ENCODE measurements at regions not wholly inside any gene's neighbourhood (a gene's known extent, or its start where the extent isn't known, plus 50 kb on each side); places are given as distances from the start of the nearest gene placed in this dataset.

DNA sequence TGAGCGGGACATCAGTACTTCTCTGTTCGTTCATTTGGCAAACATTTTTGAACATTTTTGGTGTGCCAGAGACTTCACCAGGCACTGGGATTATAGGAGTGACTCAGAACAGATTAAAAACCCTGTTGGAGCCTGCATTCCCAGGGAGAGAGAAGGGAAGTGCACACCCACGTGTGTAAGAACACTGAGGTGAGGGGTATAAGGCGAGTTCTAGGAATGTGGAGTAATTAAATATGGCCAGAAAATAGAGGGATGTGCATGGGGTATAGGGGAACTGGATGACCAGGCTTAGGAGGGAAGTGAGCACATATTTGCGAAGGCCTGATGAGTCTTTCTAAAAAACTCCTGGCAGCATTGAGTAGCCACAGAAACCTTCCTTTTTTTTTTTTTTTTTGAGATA is 401.2 kb upstream of the C2CD4B start:
- peaks cover 14% of the 10 kb centered on the region for H3K4me1 Mint-ChIP-seq (ENCODE audit: low read depth)
- H3K9me3 Mint-ChIP-seq (ENCODE audit: low read depth) = no peaks in the 10 kb centered on the region
- no peak overlapping the region for H3K4me3 Mint-ChIP-seq (ENCODE audit: unreplicated experiment)
- TF ChIP-seq, protein P1, sequence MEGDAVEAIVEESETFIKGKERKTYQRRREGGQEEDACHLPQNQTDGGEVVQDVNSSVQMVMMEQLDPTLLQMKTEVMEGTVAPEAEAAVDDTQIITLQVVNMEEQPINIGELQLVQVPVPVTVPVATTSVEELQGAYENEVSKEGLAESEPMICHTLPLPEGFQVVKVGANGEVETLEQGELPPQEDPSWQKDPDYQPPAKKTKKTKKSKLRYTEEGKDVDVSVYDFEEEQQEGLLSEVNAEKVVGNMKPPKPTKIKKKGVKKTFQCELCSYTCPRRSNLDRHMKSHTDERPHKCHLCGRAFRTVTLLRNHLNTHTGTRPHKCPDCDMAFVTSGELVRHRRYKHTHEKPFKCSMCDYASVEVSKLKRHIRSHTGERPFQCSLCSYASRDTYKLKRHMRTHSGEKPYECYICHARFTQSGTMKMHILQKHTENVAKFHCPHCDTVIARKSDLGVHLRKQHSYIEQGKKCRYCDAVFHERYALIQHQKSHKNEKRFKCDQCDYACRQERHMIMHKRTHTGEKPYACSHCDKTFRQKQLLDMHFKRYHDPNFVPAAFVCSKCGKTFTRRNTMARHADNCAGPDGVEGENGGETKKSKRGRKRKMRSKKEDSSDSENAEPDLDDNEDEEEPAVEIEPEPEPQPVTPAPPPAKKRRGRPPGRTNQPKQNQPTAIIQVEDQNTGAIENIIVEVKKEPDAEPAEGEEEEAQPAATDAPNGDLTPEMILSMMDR (IDR thresholded peaks at IDR 0.05) = no peak
- no peaks in the 10 kb centered on the region for H3K27me3 Mint-ChIP-seq (ENCODE audit: low read depth)
- no peak overlapping the region for H3K27ac Mint-ChIP-seq (ENCODE audit: unreplicated experiment)
- no peak for DNase-seq (ENCODE audit: low spot score)
- H3K36me3 Mint-ChIP-seq (ENCODE audit: low read depth) = no peaks in the 10 kb centered on the region

DNA sequence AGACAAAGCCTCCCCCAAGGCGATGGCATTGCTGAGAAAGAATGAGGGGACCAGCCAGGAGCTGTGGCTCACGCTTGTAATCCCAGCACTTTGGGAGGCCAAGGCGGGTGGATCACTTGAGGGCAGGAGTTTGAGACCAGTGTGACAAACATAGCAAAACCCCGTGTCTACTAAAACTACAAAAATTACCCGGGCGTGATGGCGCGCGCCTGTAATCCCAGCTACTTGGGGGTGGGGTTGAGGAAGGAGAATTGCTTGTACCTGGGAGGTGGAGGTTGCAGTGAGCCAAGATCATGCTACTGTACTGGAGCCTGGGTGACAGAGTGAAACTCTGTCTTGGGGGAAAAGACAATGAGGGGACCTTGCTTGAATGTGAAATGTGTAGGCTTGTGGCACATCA is 402.4 kb upstream of the C2CD4B start:
- no peaks in the 10 kb centered on the region for H3K9me3 Mint-ChIP-seq (ENCODE audit: low read depth)
- peaks cover 14% of the 10 kb centered on the region for H3K4me1 Mint-ChIP-seq (ENCODE audit: low read depth)
- no peak overlapping the region for H3K27ac Mint-ChIP-seq (ENCODE audit: unreplicated experiment)

DNA sequence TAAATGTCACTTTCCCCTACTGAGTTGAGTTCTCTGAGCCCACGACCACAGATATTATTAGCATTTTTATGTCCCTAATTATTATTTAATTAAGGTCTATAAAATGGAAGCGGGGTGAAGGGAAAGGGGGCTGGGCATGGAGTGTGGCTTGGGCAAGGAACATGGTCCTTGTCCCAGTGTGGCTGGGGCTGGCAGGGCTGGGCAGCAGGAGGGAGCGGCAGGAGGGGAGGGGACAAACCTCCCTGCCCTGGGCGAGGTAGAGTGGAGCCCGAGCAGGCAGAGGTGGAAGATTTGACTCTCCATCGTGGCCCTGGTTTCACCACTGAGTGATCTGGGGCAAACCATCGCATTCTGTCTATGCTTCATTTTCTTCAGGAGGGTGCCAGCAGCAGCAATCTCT is 402.9 kb upstream of the C2CD4B start:
- H3K4me1 Mint-ChIP-seq (ENCODE audit: low read depth) = peaks cover 14% of the 10 kb centered on the region
- H3K27me3 Mint-ChIP-seq (ENCODE audit: low read depth) = peaks cover 2% of the 10 kb centered on the region
- no peaks in the 10 kb centered on the region for H3K9me3 Mint-ChIP-seq (ENCODE audit: low read depth)
- peaks cover 1% of the 10 kb centered on the region for H3K36me3 Mint-ChIP-seq (ENCODE audit: low read depth)
- no peak overlapping the region for H3K27ac Mint-ChIP-seq (ENCODE audit: unreplicated experiment)
- no peak overlapping the region for H3K4me3 Mint-ChIP-seq (ENCODE audit: unreplicated experiment)
- TF ChIP-seq, protein P1 (IDR thresholded peaks at IDR 0.05) = no peak
- DNase-seq (ENCODE audit: low spot score) = no peak

More for the DNA sequence above, 402.4 kb upstream of the C2CD4B start:
- TF ChIP-seq, protein P1 (IDR thresholded peaks at IDR 0.05) = no peak
- no peak overlapping the region for H3K4me3 Mint-ChIP-seq (ENCODE audit: unreplicated experiment)
- H3K36me3 Mint-ChIP-seq (ENCODE audit: low read depth) = no peaks in the 10 kb centered on the region
- no peaks in the 10 kb centered on the region for H3K27me3 Mint-ChIP-seq (ENCODE audit: low read depth)
- DNase-seq (ENCODE audit: low spot score) = no peak

DNA sequence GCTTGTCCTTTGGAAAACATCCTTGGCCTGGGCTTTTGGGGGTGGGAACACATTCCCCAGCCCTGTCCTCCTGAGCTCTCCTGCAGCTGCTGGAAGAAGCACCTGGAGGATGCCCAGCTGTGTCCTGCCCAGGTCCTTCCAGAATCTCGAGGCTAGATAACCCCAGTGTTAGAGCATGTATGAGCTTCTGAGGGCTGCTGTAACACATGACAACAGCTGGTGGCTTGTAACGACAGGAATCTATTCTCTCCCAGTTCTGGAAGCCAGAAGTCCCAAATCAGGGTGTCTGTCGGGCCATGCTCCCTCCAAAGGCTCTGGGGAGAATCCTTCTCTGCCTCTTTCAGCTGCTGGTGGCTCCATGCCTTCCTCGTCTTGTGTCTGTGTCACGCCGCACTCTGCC is 403.6 kb upstream of the C2CD4B start:
- Mint-ChIP-seq H3K4me3 (ENCODE audit: unreplicated experiment) (no peak overlapping the region), H3K27ac (ENCODE audit: unreplicated experiment) (no peak overlapping the region), H3K4me1 (ENCODE audit: low read depth) (peaks cover 14% of the 10 kb centered on the region), H3K9me3 (ENCODE audit: low read depth) (no peaks in the 10 kb centered on the region), H3K27me3 (ENCODE audit: low read depth) (peaks cover 2% of the 10 kb centered on the region), H3K36me3 (ENCODE audit: low read depth) (peaks cover 1% of the 10 kb centered on the region)
- TF ChIP-seq, protein P1 (IDR thresholded peaks at IDR 0.05) = no peak
- DNase-seq (ENCODE audit: low spot score) = no peak

DNA sequence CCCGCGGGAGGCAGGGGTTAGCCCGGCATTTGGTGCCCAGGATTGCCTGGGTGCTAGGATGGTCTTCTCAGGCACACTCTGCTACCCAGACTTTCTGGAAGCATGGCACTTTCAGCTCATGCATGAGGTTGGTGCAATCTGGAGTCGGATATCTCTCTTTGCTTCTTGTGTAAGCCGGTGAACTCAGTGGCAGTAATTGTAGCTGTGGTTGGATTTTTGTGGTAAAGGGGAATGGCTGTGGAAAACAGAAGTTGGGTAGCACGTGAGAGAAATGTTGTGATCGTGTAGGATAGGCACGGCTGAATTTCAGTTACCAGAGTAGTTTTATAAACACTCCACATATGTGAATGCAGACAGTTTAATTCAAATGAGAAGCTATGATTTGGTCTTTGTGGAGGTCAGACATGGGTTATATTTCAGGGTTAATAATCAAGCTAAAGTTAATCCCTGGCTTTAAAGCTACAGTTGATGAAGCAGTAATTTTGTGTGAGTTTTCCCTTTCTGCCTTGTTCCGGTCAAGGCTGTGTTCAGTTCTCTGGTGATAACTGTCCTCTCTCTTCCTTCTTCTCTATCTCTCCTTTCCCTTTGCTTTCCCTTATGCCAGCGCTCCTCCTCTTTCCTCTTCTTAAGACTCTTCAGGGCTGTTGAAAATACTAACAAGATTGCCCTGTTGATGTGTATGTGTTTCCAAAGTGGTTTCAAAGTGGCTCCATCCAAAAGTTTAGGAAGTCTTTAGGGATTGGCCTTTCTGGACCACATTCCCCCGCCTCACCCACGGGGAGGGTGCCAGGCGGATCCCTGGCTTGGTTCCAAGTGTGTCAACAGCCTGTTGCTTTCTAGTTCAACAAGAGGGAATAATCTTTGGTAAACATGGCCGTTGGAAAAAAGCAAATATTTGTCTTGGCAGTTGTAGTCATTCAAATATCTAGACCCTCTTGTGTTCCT is 404.6 kb upstream of the C2CD4B start:
- TF ChIP-seq, protein P1 (IDR thresholded peaks at IDR 0.05) = no peak
- H3K9me3 Mint-ChIP-seq (ENCODE audit: low read depth) = no peaks in the 10 kb centered on the region
- no peak overlapping the region for H3K4me3 Mint-ChIP-seq (ENCODE audit: unreplicated experiment)
- DNase-seq (ENCODE audit: low spot score) = no peak
- H3K27me3 Mint-ChIP-seq (ENCODE audit: low read depth) = peaks cover 2% of the 10 kb centered on the region
- no peak overlapping the region for H3K27ac Mint-ChIP-seq (ENCODE audit: unreplicated experiment)
- peaks cover 17% of the 10 kb centered on the region for H3K4me1 Mint-ChIP-seq (ENCODE audit: low read depth)
- H3K36me3 Mint-ChIP-seq (ENCODE audit: low read depth) = peaks cover 1% of the 10 kb centered on the region

All from chondrocyte (in vitro differentiated cells).